HEK293 (cell line): ENCODE measurements at regions not wholly inside any gene's neighbourhood (a gene's known extent, or its start where the extent isn't known, plus 50 kb on each side); places are given as distances from the start of the nearest gene placed in this dataset.

Experiments used
- CTCF ChIA-PET: fragments of 350-600 bp; formaldehyde crosslinking; extraction: SDS; loops from one replicate; lab custom pipeline; 2021; ENCODE audit warnings: antibody characterized with exemption; lab: Yijun Ruan, JAX
- POLR2A ChIA-PET: fragments of 300-600 bp; formaldehyde crosslinking; extraction: SDS; loops from one replicate; lab custom pipeline; 2020; ENCODE audit warnings: antibody characterized with exemption, inconsistent platforms; lab: Yijun Ruan, JAX
- H3K27ac ChIP-seq: fragments of 200-500 bp; sonication (Bioruptor generic); 2 replicates; pipeline ENCODE4 v1.5.1; 2014; ENCODE audit warnings: low read depth, low read length, control low read depth, inconsistent platforms; ENCODE audit errors: extremely low read depth
- H3K36me3 ChIP-seq, 2 experiments: fragments of 200-500 bp in 1 of 2; sonication (Bioruptor generic) in 1 of 2; 1 replicate in 1 of 2; 2 replicates in 1 of 2; pipeline ENCODE4 v1.5.1; 2014 to 2017; ENCODE audit warnings: inconsistent platforms in 2 of 2, low read length in 2 of 2; ENCODE audit not compliant: control insufficient read depth in 2 of 2, insufficient read depth in 1 of 2
- H3K4me1 ChIP-seq: fragments of 200-500 bp; sonication (Bioruptor generic); 2 replicates; pipeline ENCODE4 v1.5.1; 2014; ENCODE audit warnings: mild to moderate bottlenecking, low read length, inconsistent platforms; ENCODE audit not compliant: control insufficient read depth, insufficient read depth
- H3K4me3 ChIP-seq: 2 replicates; pipeline ENCODE4 v1.5.1; 2011; ENCODE audit warnings: low read depth, mild to moderate bottlenecking, control low read depth, low read length, moderate library complexity
- H3K9me3 ChIP-seq: fragments of 200-500 bp; sonication (Bioruptor generic); 2 replicates; pipeline ENCODE4 v1.5.1; 2014; ENCODE audit warnings: low read depth, low read length, inconsistent platforms; ENCODE audit not compliant: control insufficient read depth, insufficient read depth
- BCL6B ChIP-seq: fragments of 450-650 bp; formaldehyde crosslinking; IDR thresholded peaks from 2 replicates; pipeline ENCODE4 v1.5.1; 2017; ENCODE audit warnings: missing biosample characterization, missing genetic modification characterization
- GFI1B ChIP-seq: fragments of 450-650 bp; formaldehyde crosslinking; IDR thresholded peaks from 2 replicates; pipeline ENCODE4 v1.5.1; 2016; ENCODE audit warnings: missing biosample characterization, missing genetic modification characterization
- KLF8 ChIP-seq: fragments of 450-650 bp; formaldehyde crosslinking; IDR thresholded peaks from 2 replicates; pipeline ENCODE4 v1.5.1; 2016; ENCODE audit warnings: missing biosample characterization, missing genetic modification characterization
- PATZ1 ChIP-seq: fragments of 450-650 bp; formaldehyde crosslinking; IDR thresholded peaks from 2 replicates; pipeline ENCODE4 v1.5.1; 2016; ENCODE audit warnings: missing biosample characterization, missing genetic modification characterization
- SCRT2 ChIP-seq: fragments of 450-650 bp; formaldehyde crosslinking; IDR thresholded peaks from 2 replicates; pipeline ENCODE4 v1.5.1; 2016; ENCODE audit warnings: missing biosample characterization, missing genetic modification characterization
- TCF7L2 ChIP-seq: IDR thresholded peaks from 2 replicates; pipeline ENCODE4 v1.6.1; 2011; ENCODE audit warnings: low read depth, mild to moderate bottlenecking, inconsistent platforms, low read length, moderate library complexity, borderline replicate concordance
- TSHZ1 ChIP-seq: fragments of 450-650 bp; formaldehyde crosslinking; IDR thresholded peaks from 2 replicates; pipeline ENCODE4 v1.5.1; 2016; ENCODE audit warnings: missing biosample characterization, missing genetic modification characterization, borderline replicate concordance
- ZNF155 ChIP-seq: fragments of 450-650 bp; formaldehyde crosslinking; IDR thresholded peaks from 2 replicates; pipeline ENCODE4 v1.5.1; 2016; ENCODE audit warnings: missing biosample characterization, missing genetic modification characterization
- ZNF16 ChIP-seq: fragments of 450-650 bp; formaldehyde crosslinking; IDR thresholded peaks from 2 replicates; pipeline ENCODE4 v1.5.1; 2016; ENCODE audit warnings: low read depth, missing biosample characterization, missing genetic modification characterization
- ZNF280D ChIP-seq: fragments of 450-650 bp; formaldehyde crosslinking; IDR thresholded peaks from 2 replicates; pipeline ENCODE4 v1.5.1; 2016; ENCODE audit warnings: missing biosample characterization, missing genetic modification characterization
- ZNF366 ChIP-seq: fragments of 450-650 bp; formaldehyde crosslinking; conservative IDR thresholded peaks from 2 replicates; pipeline ENCODE4 v1.5.1; 2016; ENCODE audit warnings: missing biosample characterization, missing genetic modification characterization
- ZNF404 ChIP-seq: fragments of 450-650 bp; formaldehyde crosslinking; IDR thresholded peaks from 2 replicates; pipeline ENCODE4 v1.5.1; 2017; ENCODE audit warnings: missing biosample characterization, missing genetic modification characterization
- ZNF544 ChIP-seq: fragments of 450-650 bp; formaldehyde crosslinking; IDR thresholded peaks from 2 replicates; pipeline ENCODE4 v1.5.0; 2017; ENCODE audit warnings: missing biosample characterization, missing genetic modification characterization
- ZNF561 ChIP-seq: fragments of 450-650 bp; IDR thresholded peaks from 2 replicates; pipeline ENCODE4 v1.5.1; 2018; ENCODE audit warnings: missing biosample characterization, missing genetic modification characterization, borderline replicate concordance
- ZNF626 ChIP-seq: fragments of 450-650 bp; sonication (Bioruptor Pico); formaldehyde crosslinking; IDR thresholded peaks from 2 replicates; pipeline ENCODE4 v1.5.1; 2018; ENCODE audit warnings: missing biosample characterization, missing genetic modification characterization, inconsistent platforms
- ZNF629 ChIP-seq: fragments of 450-650 bp; formaldehyde crosslinking; IDR thresholded peaks from 2 replicates; pipeline ENCODE4 v1.5.1; 2017; ENCODE audit warnings: missing biosample characterization, missing genetic modification characterization
- ZNF658 ChIP-seq: fragments of 450-650 bp; formaldehyde crosslinking; IDR thresholded peaks from 2 replicates; pipeline ENCODE4; 2016; ENCODE audit warnings: missing biosample characterization, missing genetic modification characterization
- ZNF660 ChIP-seq: fragments of 450-650 bp; IDR thresholded peaks from 2 replicates; pipeline ENCODE4 v1.5.1; 2018; ENCODE audit warnings: missing biosample characterization, mild to moderate bottlenecking, missing genetic modification characterization
- ZNF704 ChIP-seq: fragments of 450-650 bp; formaldehyde crosslinking; IDR thresholded peaks from 2 replicates; pipeline ENCODE4 v1.5.1; 2016; ENCODE audit warnings: missing biosample characterization, missing genetic modification characterization
- ZNF776 ChIP-seq: fragments of 450-650 bp; formaldehyde crosslinking; IDR thresholded peaks from 2 replicates; pipeline ENCODE4 v1.5.0; 2017; ENCODE audit warnings: missing biosample characterization, missing genetic modification characterization, borderline replicate concordance
- ZNF837 ChIP-seq: fragments of 450-650 bp; formaldehyde crosslinking; IDR thresholded peaks from 2 replicates; pipeline ENCODE4 v1.5.1; 2016; ENCODE audit warnings: missing biosample characterization, missing genetic modification characterization
- ZSCAN30 ChIP-seq: fragments of 450-650 bp; IDR thresholded peaks from 2 replicates; pipeline ENCODE4 v1.5.1; 2018; ENCODE audit warnings: missing biosample characterization, mild to moderate bottlenecking, missing genetic modification characterization, moderate library complexity

- no peak for TF ChIP-seq ZNF280D (tag by site-specific recombination)
- TF ChIP-seq ZNF776 (tag by site-specific recombination), result no peak
- no peak for TF ChIP-seq ZNF629
- no peak for TF ChIP-seq ZNF544 (tag by site-specific recombination)
Observed at GRCh38 chr7:155885167-155886155, 73.2 kb upstream of the SHH start (continued).

- POLR2A ChIA-PET, result no interaction called here
- H3K27ac ChIP-seq, result no peak overlapping the region
- no peaks in the 10 kb centered on the region for H3K9me3 ChIP-seq
- no peaks in the 10 kb centered on the region for H3K36me3 ChIP-seq
- CTCF ChIA-PET, result interaction anchor here (0.7 kb wide), 1 partner anchor 24 kb away, joined by 3 read pairs; no protein-coding TSS in a partner anchor
- no peak overlapping the region for H3K4me3 ChIP-seq
- H3K4me1 ChIP-seq, result no peaks in the 10 kb centered on the region
- TF ChIP-seq KLF8 (no peak), TCF7L2 (no peak), ZNF837 (no peak), ZNF155 (tag by site-specific recombination) (no peak), PATZ1 (tag by site-specific recombination) (no peak), ZNF660 (tag by site-specific recombination) (no peak), BCL6B (no peak), SCRT2 (tag by site-specific recombination) (no peak), GFI1B (tag by site-specific recombination) (no peak), ZNF704 (tag by site-specific recombination) (no peak), ZSCAN30 (no peak), ZNF404 (no peak), ZNF16 (tag by site-specific recombination) (no peak), ZNF658 (tag by site-specific recombination) (no peak), TSHZ1 (tag by site-specific recombination) (no peak), ZNF366 (tag by site-specific recombination) (no peak), ZNF561 (no peak), ZNF626 (tag by site-specific recombination) (no peak)
Observed at GRCh38 chr7:155884225-155885166, 72.2 kb upstream of the SHH start.
